ENCODE measurements at regions not wholly inside any gene's neighbourhood (a gene's known extent, or its start where the extent isn't known, plus 50 kb on each side); places are given as distances from the start of the nearest gene placed in this dataset.

DNA sequence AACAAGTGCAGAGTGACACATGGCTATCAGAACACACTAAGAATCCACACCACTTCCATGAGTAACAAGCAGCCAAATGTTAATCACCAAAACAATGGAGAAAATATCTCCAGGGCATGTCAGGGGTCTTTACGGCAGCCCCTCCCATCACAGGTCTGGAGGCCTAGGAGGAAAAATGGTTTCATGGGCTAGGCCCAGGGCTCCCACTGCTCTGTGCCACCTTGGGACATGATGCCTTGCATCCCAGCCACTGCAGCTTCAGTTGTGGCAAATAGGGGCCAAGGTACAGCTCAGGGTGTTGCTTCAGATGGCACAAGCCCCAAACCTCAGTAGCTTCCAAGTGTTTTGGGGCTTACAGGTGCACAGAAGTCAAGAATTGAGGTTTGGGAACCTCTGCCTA, 66.6 kb downstream of the NEURL3 start:
- no peak for DNase-seq
- Histone ChIP-seq H3K4ac (ENCODE audit: low read depth, low read length) (no peak overlapping the region), H3K27ac (ENCODE audit: low read depth, low read length) (no peak overlapping the region), H3K79me1 (ENCODE audit: low read length) (no peaks in the 10 kb centered on the region), H3K79me2 (ENCODE audit: control insufficient read depth, insufficient read depth, low read length) (no peaks in the 10 kb centered on the region), H2BK120ac (ENCODE audit: low read depth, low read length) (no peak overlapping the region), H3K4me1 (ENCODE audit: control insufficient read depth, low read depth, low read length) (no peaks in the 10 kb centered on the region), H3K9ac (ENCODE audit: low read length) (no peak overlapping the region), H3K4me3 (ENCODE audit: low read length) (no peak overlapping the region), H3K36me3 (ENCODE audit: control insufficient read depth, insufficient read depth, low read length) (no peaks in the 10 kb centered on the region), H3K4me2 (ENCODE audit: low read length) (no peak overlapping the region), H2BK15ac (replicated peaks; ENCODE audit: low read depth) (no peak overlapping the region), H3K23ac (ENCODE audit: low read length) (no peak overlapping the region), H3K18ac (ENCODE audit: low read length) (no peak overlapping the region), H4K5ac (ENCODE audit: low read length) (no peak overlapping the region), H4K8ac (ENCODE audit: low read depth, low read length) (no peak overlapping the region), H3K56ac (ENCODE audit: low read length) (no peak overlapping the region), H3K27me3 (ENCODE audit: insufficient read depth, low read length, poor library complexity) (no peaks in the 10 kb centered on the region), H2BK5ac (ENCODE audit: low read length) (no peak overlapping the region), H2AK5ac (ENCODE audit: low read length) (no peak overlapping the region)
- WGBS (ENCODE audit: extremely low coverage, insufficient coverage, low lambda C conversion rate), result no CpG with 5 or more reads among the region's 1 CpG

DNA sequence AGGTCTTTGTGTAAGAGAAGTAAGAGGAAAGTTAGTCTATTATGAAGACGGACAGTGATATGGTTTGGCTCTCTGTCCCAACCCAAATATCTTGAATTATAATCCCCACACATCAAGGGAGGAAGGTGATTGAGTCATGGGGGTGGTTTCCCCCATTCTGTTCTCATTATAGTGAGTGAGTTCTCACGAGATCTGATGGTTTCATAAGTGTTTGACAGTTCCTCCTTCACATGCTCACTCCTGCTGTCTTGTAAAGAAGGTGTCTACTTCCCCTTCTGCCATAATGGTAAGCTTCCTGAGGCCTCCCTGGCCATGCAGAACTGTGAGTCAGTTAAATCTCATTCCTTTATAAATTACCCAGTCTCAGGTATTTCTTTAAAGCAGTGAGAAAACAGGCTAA, 67.6 kb downstream of the NEURL3 start:
- H3K27me3 ChIP-seq (ENCODE audit: insufficient read depth, low read length, poor library complexity), result no peaks in the 10 kb centered on the region
- H3K56ac ChIP-seq (ENCODE audit: low read length), result no peak overlapping the region
- H3K4ac ChIP-seq (ENCODE audit: low read depth, low read length), result no peak overlapping the region
- H3K27ac ChIP-seq (ENCODE audit: low read depth, low read length), result no peak overlapping the region
- H2BK5ac ChIP-seq (ENCODE audit: low read length), result no peak overlapping the region
- H2BK15ac ChIP-seq (replicated peaks; ENCODE audit: low read depth), result no peak overlapping the region
- no peak overlapping the region for H3K4me3 ChIP-seq (ENCODE audit: low read length)
- no peak overlapping the region for H2AK5ac ChIP-seq (ENCODE audit: low read length)
- no peak overlapping the region for H3K4me2 ChIP-seq (ENCODE audit: low read length)
- no CpG with 5 or more reads among the region's 2 CpGs for WGBS (ENCODE audit: extremely low coverage, insufficient coverage, low lambda C conversion rate)
- no peak for DNase-seq
- no peak overlapping the region for H4K5ac ChIP-seq (ENCODE audit: low read length)
- no peaks in the 10 kb centered on the region for H3K79me1 ChIP-seq (ENCODE audit: low read length)
- no peaks in the 10 kb centered on the region for H3K4me1 ChIP-seq (ENCODE audit: control insufficient read depth, low read depth, low read length)
- no peaks in the 10 kb centered on the region for H3K79me2 ChIP-seq (ENCODE audit: control insufficient read depth, insufficient read depth, low read length)
- H3K9ac ChIP-seq (ENCODE audit: low read length), result no peak overlapping the region
- no peak overlapping the region for H4K8ac ChIP-seq (ENCODE audit: low read depth, low read length)
- H3K18ac ChIP-seq (ENCODE audit: low read length), result no peak overlapping the region
- H3K23ac ChIP-seq (ENCODE audit: low read length), result no peak overlapping the region
- H3K36me3 ChIP-seq (ENCODE audit: control insufficient read depth, insufficient read depth, low read length), result no peaks in the 10 kb centered on the region
- no peak overlapping the region for H2BK120ac ChIP-seq (ENCODE audit: low read depth, low read length)

DNA sequence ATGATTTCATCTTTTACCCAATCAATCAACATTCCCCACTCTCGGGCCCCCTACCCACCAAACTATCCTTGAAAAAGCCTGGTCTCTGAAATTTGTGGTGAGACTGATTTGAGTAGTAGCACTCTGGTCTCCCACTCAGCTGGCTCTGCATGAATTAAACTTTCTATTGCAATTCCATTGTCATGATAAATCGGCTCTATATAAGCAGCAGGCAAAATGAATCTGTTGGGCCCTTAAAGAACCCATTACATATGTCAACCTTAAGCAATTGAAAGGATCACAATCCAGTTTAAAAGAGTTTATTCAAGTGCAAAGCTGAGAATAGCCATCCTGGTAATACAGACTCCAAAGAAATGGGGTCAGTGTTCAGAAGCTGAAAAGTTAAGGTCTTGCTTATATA, 68.2 kb downstream of the NEURL3 start:
- H3K23ac ChIP-seq (ENCODE audit: low read length), result no peak overlapping the region
- H4K5ac ChIP-seq (ENCODE audit: low read length), result no peak overlapping the region
- no peaks in the 10 kb centered on the region for H3K36me3 ChIP-seq (ENCODE audit: control insufficient read depth, insufficient read depth, low read length)
- H3K27ac ChIP-seq (ENCODE audit: low read depth, low read length), result no peak overlapping the region
- no peak overlapping the region for H3K4me3 ChIP-seq (ENCODE audit: low read length)
- no peak overlapping the region for H2BK5ac ChIP-seq (ENCODE audit: low read length)
- no peak overlapping the region for H3K9ac ChIP-seq (ENCODE audit: low read length)
- no peak overlapping the region for H2AK5ac ChIP-seq (ENCODE audit: low read length)
- no peaks in the 10 kb centered on the region for H3K27me3 ChIP-seq (ENCODE audit: insufficient read depth, low read length, poor library complexity)
- no peak for DNase-seq
- no peaks in the 10 kb centered on the region for H3K4me1 ChIP-seq (ENCODE audit: control insufficient read depth, low read depth, low read length)
- no peak overlapping the region for H2BK15ac ChIP-seq (replicated peaks; ENCODE audit: low read depth)
- no peak overlapping the region for H3K56ac ChIP-seq (ENCODE audit: low read length)
- no peaks in the 10 kb centered on the region for H3K79me1 ChIP-seq (ENCODE audit: low read length)
- H3K18ac ChIP-seq (ENCODE audit: low read length), result no peak overlapping the region
- WGBS (ENCODE audit: extremely low coverage, insufficient coverage, low lambda C conversion rate), result no CpG with 5 or more reads among the region's 2 CpGs
- no peak overlapping the region for H2BK120ac ChIP-seq (ENCODE audit: low read depth, low read length)
- H3K4ac ChIP-seq (ENCODE audit: low read depth, low read length), result no peak overlapping the region
- no peak overlapping the region for H3K4me2 ChIP-seq (ENCODE audit: low read length)
- no peaks in the 10 kb centered on the region for H3K79me2 ChIP-seq (ENCODE audit: control insufficient read depth, insufficient read depth, low read length)
- H4K8ac ChIP-seq (ENCODE audit: low read depth, low read length), result no peak overlapping the region

DNA sequence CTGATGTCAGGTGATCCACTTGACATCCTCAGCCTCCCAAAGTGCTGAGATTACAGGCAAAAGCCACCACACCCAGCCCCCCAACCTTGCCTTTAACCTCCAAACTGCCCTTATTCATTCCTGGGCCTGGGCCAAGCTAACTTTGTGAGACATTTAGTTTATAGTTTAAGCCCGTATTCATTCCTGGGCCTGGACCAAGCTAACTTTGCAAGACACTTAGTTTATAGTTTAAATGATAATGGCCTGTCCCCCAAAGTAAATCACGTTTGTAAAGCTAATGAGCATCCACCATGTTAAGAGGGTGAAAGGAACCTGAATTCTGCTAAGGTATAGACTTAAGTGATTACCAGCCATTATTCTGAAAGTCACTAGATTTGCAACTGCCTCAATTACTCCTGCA, 68.7 kb downstream of the NEURL3 start:
- Histone ChIP-seq H3K4me2 (ENCODE audit: low read length) (no peak overlapping the region), H3K4me3 (ENCODE audit: low read length) (no peak overlapping the region), H3K4ac (ENCODE audit: low read depth, low read length) (no peak overlapping the region), H3K27me3 (ENCODE audit: insufficient read depth, low read length, poor library complexity) (no peaks in the 10 kb centered on the region), H3K79me1 (ENCODE audit: low read length) (no peaks in the 10 kb centered on the region), H2BK5ac (ENCODE audit: low read length) (no peak overlapping the region), H3K56ac (ENCODE audit: low read length) (no peak overlapping the region), H3K36me3 (ENCODE audit: control insufficient read depth, insufficient read depth, low read length) (no peaks in the 10 kb centered on the region), H3K79me2 (ENCODE audit: control insufficient read depth, insufficient read depth, low read length) (no peaks in the 10 kb centered on the region), H3K9ac (ENCODE audit: low read length) (no peak overlapping the region), H3K4me1 (ENCODE audit: control insufficient read depth, low read depth, low read length) (no peaks in the 10 kb centered on the region), H2BK120ac (ENCODE audit: low read depth, low read length) (no peak overlapping the region), H3K18ac (ENCODE audit: low read length) (no peak overlapping the region), H3K23ac (ENCODE audit: low read length) (no peak overlapping the region), H2AK5ac (ENCODE audit: low read length) (no peak overlapping the region), H3K27ac (ENCODE audit: low read depth, low read length) (no peak overlapping the region), H4K5ac (ENCODE audit: low read length) (no peak overlapping the region), H4K8ac (ENCODE audit: low read depth, low read length) (no peak overlapping the region), H2BK15ac (replicated peaks; ENCODE audit: low read depth) (no peak overlapping the region)
- DNase-seq, result no peak
- WGBS (ENCODE audit: extremely low coverage, insufficient coverage, low lambda C conversion rate), result no CpG with 5 or more reads among the region's 2 CpGs

DNA sequence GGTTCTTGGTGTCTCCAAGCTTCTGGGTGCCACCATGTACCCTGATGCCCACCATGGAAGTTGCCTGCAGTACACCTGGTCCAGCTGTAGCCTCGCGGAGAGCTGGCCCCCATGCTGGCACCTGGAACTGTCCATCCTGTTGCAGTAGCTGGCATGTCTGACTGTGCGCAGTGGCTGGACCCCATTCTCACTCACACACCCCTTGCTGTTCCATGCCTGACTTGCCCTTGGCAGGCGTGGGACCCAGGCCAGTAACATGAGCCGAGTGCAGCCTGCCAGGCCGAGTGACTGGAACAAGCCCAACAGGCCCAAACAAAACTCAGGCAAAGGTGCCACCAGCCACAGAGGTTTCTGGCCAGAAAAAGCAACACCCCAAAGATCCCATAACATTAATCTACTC, 73.8 kb downstream of the NEURL3 start:
- no peak overlapping the region for H3K18ac ChIP-seq (ENCODE audit: low read length)
- no peaks in the 10 kb centered on the region for H3K79me1 ChIP-seq (ENCODE audit: low read length)
- no peak overlapping the region for H3K4me3 ChIP-seq (ENCODE audit: low read length)
- no peaks in the 10 kb centered on the region for H3K36me3 ChIP-seq (ENCODE audit: control insufficient read depth, insufficient read depth, low read length)
- WGBS (ENCODE audit: extremely low coverage, insufficient coverage, low lambda C conversion rate), result no CpG with 5 or more reads among the region's 6 CpGs
- no peak overlapping the region for H4K5ac ChIP-seq (ENCODE audit: low read length)
- no peak overlapping the region for H2BK15ac ChIP-seq (replicated peaks; ENCODE audit: low read depth)
- H3K9ac ChIP-seq (ENCODE audit: low read length), result no peak overlapping the region
- H2AK5ac ChIP-seq (ENCODE audit: low read length), result no peak overlapping the region
- no peaks in the 10 kb centered on the region for H3K79me2 ChIP-seq (ENCODE audit: control insufficient read depth, insufficient read depth, low read length)
- no peaks in the 10 kb centered on the region for H3K27me3 ChIP-seq (ENCODE audit: insufficient read depth, low read length, poor library complexity)
- H3K4ac ChIP-seq (ENCODE audit: low read depth, low read length), result no peak overlapping the region
- no peaks in the 10 kb centered on the region for H3K4me1 ChIP-seq (ENCODE audit: control insufficient read depth, low read depth, low read length)
- no peak overlapping the region for H3K56ac ChIP-seq (ENCODE audit: low read length)
- H3K23ac ChIP-seq (ENCODE audit: low read length), result no peak overlapping the region
- no peak for DNase-seq
- no peak overlapping the region for H2BK5ac ChIP-seq (ENCODE audit: low read length)
- no peak overlapping the region for H2BK120ac ChIP-seq (ENCODE audit: low read depth, low read length)
- H3K27ac ChIP-seq (ENCODE audit: low read depth, low read length), result no peak overlapping the region
- H4K8ac ChIP-seq (ENCODE audit: low read depth, low read length), result no peak overlapping the region
- no peak overlapping the region for H3K4me2 ChIP-seq (ENCODE audit: low read length)

DNA sequence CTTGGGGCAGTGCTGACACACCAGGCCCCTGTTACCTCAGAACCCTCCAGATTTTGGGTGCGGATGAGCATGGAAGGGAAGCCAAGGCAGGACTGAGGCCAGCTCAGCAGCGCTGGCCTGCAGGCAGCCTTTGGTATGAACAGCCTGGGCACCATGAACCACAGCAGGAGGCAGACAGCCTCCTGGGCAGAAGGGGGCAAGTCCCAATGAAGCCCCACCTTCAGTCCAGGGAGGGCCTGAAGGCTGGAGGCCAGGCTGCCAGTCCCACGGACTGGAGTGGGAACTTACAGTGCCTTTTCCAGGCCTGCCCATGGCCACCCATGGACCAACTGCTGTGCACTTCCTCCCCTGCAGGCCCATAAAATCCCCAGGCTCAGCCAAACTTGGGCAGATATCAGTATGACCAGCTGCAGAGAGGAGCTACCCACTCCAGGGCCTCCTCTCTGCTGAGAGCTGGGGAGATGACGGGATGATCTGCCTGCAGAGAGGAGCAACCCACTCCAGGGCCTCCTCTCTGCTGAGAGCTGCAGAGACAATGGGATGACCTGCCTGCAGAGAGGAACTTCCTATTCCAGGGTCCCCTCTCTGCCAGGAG, 74.7 kb downstream of the NEURL3 start:
- H4K8ac ChIP-seq (ENCODE audit: low read depth, low read length), result no peak overlapping the region
- H3K27ac ChIP-seq (ENCODE audit: low read depth, low read length), result no peak overlapping the region
- H3K27me3 ChIP-seq (ENCODE audit: insufficient read depth, low read length, poor library complexity), result no peaks in the 10 kb centered on the region
- H3K56ac ChIP-seq (ENCODE audit: low read length), result no peak overlapping the region
- H3K79me2 ChIP-seq (ENCODE audit: control insufficient read depth, insufficient read depth, low read length), result no peaks in the 10 kb centered on the region
- no peak overlapping the region for H2BK5ac ChIP-seq (ENCODE audit: low read length)
- H3K4ac ChIP-seq (ENCODE audit: low read depth, low read length), result no peak overlapping the region
- no peak overlapping the region for H4K5ac ChIP-seq (ENCODE audit: low read length)
- no peak overlapping the region for H3K4me3 ChIP-seq (ENCODE audit: low read length)
- H3K4me2 ChIP-seq (ENCODE audit: low read length), result no peak overlapping the region
- no peak overlapping the region for H3K18ac ChIP-seq (ENCODE audit: low read length)
- H2AK5ac ChIP-seq (ENCODE audit: low read length), result no peak overlapping the region
- H3K4me1 ChIP-seq (ENCODE audit: control insufficient read depth, low read depth, low read length), result no peaks in the 10 kb centered on the region
- H2BK120ac ChIP-seq (ENCODE audit: low read depth, low read length), result no peak overlapping the region
- no CpG with 5 or more reads among the region's 4 CpGs for WGBS (ENCODE audit: extremely low coverage, insufficient coverage, low lambda C conversion rate)
- no peak overlapping the region for H2BK15ac ChIP-seq (replicated peaks; ENCODE audit: low read depth)
- H3K23ac ChIP-seq (ENCODE audit: low read length), result no peak overlapping the region
- H3K79me1 ChIP-seq (ENCODE audit: low read length), result no peaks in the 10 kb centered on the region
- DNase-seq, result no peak
- no peak overlapping the region for H3K9ac ChIP-seq (ENCODE audit: low read length)
- H3K36me3 ChIP-seq (ENCODE audit: control insufficient read depth, insufficient read depth, low read length), result no peaks in the 10 kb centered on the region
